ENCODE measurements at regions not wholly inside any gene's neighbourhood (a gene's known extent, or its start where the extent isn't known, plus 50 kb on each side); places are given as distances from the start of the nearest gene placed in this dataset.

GRCh38 chr4:183826461-183826860 is 78.6 kb upstream of the STOX2 start:
- Histone ChIP-seq H3K9me3 (ENCODE audit: control extremely low read depth in 1 of 5, control insufficient read depth in 4 of 5, insufficient read depth in 2 of 5, low read depth in 1 of 5, low read length in 4 of 5) (no peaks in the 10 kb centered on the region), H3K27ac (ENCODE audit: insufficient read depth in 1 of 2, low read depth in 1 of 2, low read length in 2 of 2, poor library complexity in 1 of 2, severe bottlenecking in 2 of 2) (no peak overlapping the region), H3K4me3 (ENCODE audit: control insufficient read depth in 1 of 7, extremely low read depth in 1 of 7, insufficient read depth in 4 of 7, low read depth in 2 of 7, low read length in 6 of 7) (no peak overlapping the region), H3K4me1 (ENCODE audit: control extremely low read depth in 1 of 4, control insufficient read depth in 4 of 4, insufficient read depth in 4 of 4, low read length in 3 of 4) (peaks cover 4 to 22% (median 9%) of the 10 kb centered on the region in 4 experiments), H3K36me3 (ENCODE audit: control insufficient read depth in 4 of 4, insufficient read depth in 4 of 4, low read length in 3 of 4) (no peaks in the 10 kb centered on the region), H3K27me3 (replicated peaks in 2 of 5; ENCODE audit: control insufficient read depth in 4 of 5, insufficient read depth in 5 of 5, low read length in 4 of 5) (no peaks in the 10 kb centered on the region)
- CTCF ChIA-PET: interaction anchor here (0.6 kb wide), 1 partner anchor 14 kb away, joined by 3 read pairs; no protein-coding TSS in a partner anchor
- no peak for DNase-seq
- POLR2A ChIA-PET: no interaction called here
- WGBS (ENCODE audit: insufficient coverage): 96% methylated on average over 8 of the region's 10 CpGs

- Histone ChIP-seq H3K36me3 (ENCODE audit: control insufficient read depth in 4 of 4, insufficient read depth in 4 of 4, low read length in 3 of 4) (no peaks in the 10 kb centered on the region), H3K4me3 (ENCODE audit: control insufficient read depth in 1 of 7, extremely low read depth in 1 of 7, insufficient read depth in 4 of 7, low read depth in 2 of 7, low read length in 6 of 7) (peak overlapping the region in 1 of 7 experiments; percentile 23), H3K9me3 (ENCODE audit: control extremely low read depth in 1 of 5, control insufficient read depth in 4 of 5, insufficient read depth in 2 of 5, low read depth in 1 of 5, low read length in 4 of 5) (no peaks in the 10 kb centered on the region), H3K27ac (ENCODE audit: insufficient read depth in 1 of 2, low read depth in 1 of 2, low read length in 2 of 2, poor library complexity in 1 of 2, severe bottlenecking in 2 of 2) (no peak overlapping the region), H3K4me1 (ENCODE audit: control extremely low read depth in 1 of 4, control insufficient read depth in 4 of 4, insufficient read depth in 4 of 4, low read length in 3 of 4) (peaks cover 4 to 35% (median 16%) of the 10 kb centered on the region in 4 experiments), H3K27me3 (replicated peaks in 2 of 5; ENCODE audit: control insufficient read depth in 4 of 5, insufficient read depth in 5 of 5, low read length in 4 of 5) (no peaks in the 10 kb centered on the region)
- ChIA-PET CTCF (no interaction called here), POLR2A (no interaction called here)
- 57% methylated on average over 1 of the region's 6 CpGs for WGBS (ENCODE audit: insufficient coverage)
- DNase-seq: peak in 2 of 3 donors; percentile 27 to 35
Observed at GRCh38 chr4:183828125-183828524, 77.0 kb upstream of the STOX2 start.

GRCh38 chr4:183828839-183829238 is 76.3 kb upstream of the STOX2 start:
- peaks cover 4 to 36% (median 16%) of the 10 kb centered on the region in 4 experiments for H3K4me1 ChIP-seq (ENCODE audit: control extremely low read depth in 1 of 4, control insufficient read depth in 4 of 4, insufficient read depth in 4 of 4, low read length in 3 of 4)
- CTCF ChIA-PET: no interaction called here
- DNase-seq: no peak
- no peaks in the 10 kb centered on the region for H3K36me3 ChIP-seq (ENCODE audit: control insufficient read depth in 4 of 4, insufficient read depth in 4 of 4, low read length in 3 of 4)
- no peak overlapping the region for H3K27ac ChIP-seq (ENCODE audit: insufficient read depth in 1 of 2, low read depth in 1 of 2, low read length in 2 of 2, poor library complexity in 1 of 2, severe bottlenecking in 2 of 2)
- WGBS (ENCODE audit: insufficient coverage): no CpG with 5 or more reads among the region's 3 CpGs
- no peaks in the 10 kb centered on the region for H3K27me3 ChIP-seq (replicated peaks in 2 of 5; ENCODE audit: control insufficient read depth in 4 of 5, insufficient read depth in 5 of 5, low read length in 4 of 5)
- POLR2A ChIA-PET: no interaction called here
- H3K9me3 ChIP-seq (ENCODE audit: control extremely low read depth in 1 of 5, control insufficient read depth in 4 of 5, insufficient read depth in 2 of 5, low read depth in 1 of 5, low read length in 4 of 5): no peaks in the 10 kb centered on the region
- no peak overlapping the region for H3K4me3 ChIP-seq (ENCODE audit: control insufficient read depth in 1 of 7, extremely low read depth in 1 of 7, insufficient read depth in 4 of 7, low read depth in 2 of 7, low read length in 6 of 7)

- POLR2A ChIA-PET: no interaction called here
- Histone ChIP-seq H3K27ac (ENCODE audit: insufficient read depth in 1 of 2, low read depth in 1 of 2, low read length in 2 of 2, poor library complexity in 1 of 2, severe bottlenecking in 2 of 2) (no peak overlapping the region), H3K36me3 (ENCODE audit: control insufficient read depth in 4 of 4, insufficient read depth in 4 of 4, low read length in 3 of 4) (no peaks in the 10 kb centered on the region), H3K4me3 (ENCODE audit: control insufficient read depth in 1 of 7, extremely low read depth in 1 of 7, insufficient read depth in 4 of 7, low read depth in 2 of 7, low read length in 6 of 7) (peak overlapping the region in 1 of 7 experiments; percentile 45), H3K4me1 (ENCODE audit: control extremely low read depth in 1 of 4, control insufficient read depth in 4 of 4, insufficient read depth in 4 of 4, low read length in 3 of 4) (peaks cover 4 to 36% (median 16%) of the 10 kb centered on the region in 4 experiments), H3K27me3 (replicated peaks in 2 of 5; ENCODE audit: control insufficient read depth in 4 of 5, insufficient read depth in 5 of 5, low read length in 4 of 5) (no peaks in the 10 kb centered on the region), H3K9me3 (ENCODE audit: control extremely low read depth in 1 of 5, control insufficient read depth in 4 of 5, insufficient read depth in 2 of 5, low read depth in 1 of 5, low read length in 4 of 5) (no peaks in the 10 kb centered on the region)
- WGBS (ENCODE audit: insufficient coverage): 42% methylated on average over 2 of the region's 2 CpGs
- CTCF ChIA-PET: interaction anchor here (0.6 to 1.6 kb wide), 4 partner anchors 10 to 365 kb away, joined by 3 to 5 read pairs (median 4); no protein-coding TSS in a partner anchor
- peak in 2 of 3 donors; percentile 52 to 63 for DNase-seq
Observed at GRCh38 chr4:183830438-183830985, 74.6 kb upstream of the STOX2 start.

GRCh38 chr4:183831026-183831446 is 74.1 kb upstream of the STOX2 start:
- DNase-seq: peak in 2 of 3 donors; percentile 38 to 56
- Histone ChIP-seq H3K4me3 (ENCODE audit: control insufficient read depth in 1 of 7, extremely low read depth in 1 of 7, insufficient read depth in 4 of 7, low read depth in 2 of 7, low read length in 6 of 7) (peak overlapping the region in 2 of 7 experiments; percentile 34 to 45), H3K4me1 (ENCODE audit: control extremely low read depth in 1 of 4, control insufficient read depth in 4 of 4, insufficient read depth in 4 of 4, low read length in 3 of 4) (peaks cover 4 to 36% (median 16%) of the 10 kb centered on the region in 4 experiments), H3K27ac (ENCODE audit: insufficient read depth in 1 of 2, low read depth in 1 of 2, low read length in 2 of 2, poor library complexity in 1 of 2, severe bottlenecking in 2 of 2) (no peak overlapping the region), H3K27me3 (replicated peaks in 2 of 5; ENCODE audit: control insufficient read depth in 4 of 5, insufficient read depth in 5 of 5, low read length in 4 of 5) (no peaks in the 10 kb centered on the region), H3K9me3 (ENCODE audit: control extremely low read depth in 1 of 5, control insufficient read depth in 4 of 5, insufficient read depth in 2 of 5, low read depth in 1 of 5, low read length in 4 of 5) (no peaks in the 10 kb centered on the region), H3K36me3 (ENCODE audit: control insufficient read depth in 4 of 4, insufficient read depth in 4 of 4, low read length in 3 of 4) (no peaks in the 10 kb centered on the region)
- ChIA-PET CTCF (interaction anchor here (0.7 to 1.6 kb wide), 3 partner anchors 11 to 363 kb away, joined by 4 to 5 read pairs (median 4); no protein-coding TSS in a partner anchor), POLR2A (no interaction called here)
- 11% methylated on average over 6 of the region's 9 CpGs for WGBS (ENCODE audit: insufficient coverage)

DNA sequence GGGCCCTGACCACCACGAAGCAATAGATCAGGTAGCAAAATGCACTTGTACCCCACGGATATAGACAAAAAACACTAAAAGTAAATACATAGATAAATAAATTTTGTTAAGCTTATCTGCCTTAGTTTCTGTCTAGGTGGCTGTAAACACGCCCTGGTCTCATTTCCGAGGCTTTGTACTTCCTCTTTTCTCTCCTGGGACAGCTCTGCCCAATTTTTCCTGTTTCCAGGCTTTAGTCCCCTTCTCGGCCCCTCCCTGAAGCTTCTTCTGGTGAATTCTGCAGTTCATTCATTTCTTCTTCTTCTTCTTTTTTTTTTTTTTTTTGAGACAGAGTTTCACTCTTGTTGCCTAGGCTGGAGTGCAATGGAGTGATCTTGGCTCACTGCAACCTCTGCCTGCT is 73.4 kb upstream of the STOX2 start:
- peaks cover 4 to 36% (median 16%) of the 10 kb centered on the region in 4 experiments for H3K4me1 ChIP-seq (ENCODE audit: control extremely low read depth in 1 of 4, control insufficient read depth in 4 of 4, insufficient read depth in 4 of 4, low read length in 3 of 4)
- H3K36me3 ChIP-seq (ENCODE audit: control insufficient read depth in 4 of 4, insufficient read depth in 4 of 4, low read length in 3 of 4): no peaks in the 10 kb centered on the region
- peak overlapping the region in 1 of 2 experiments; percentile 28 for H3K27ac ChIP-seq (ENCODE audit: insufficient read depth in 1 of 2, low read depth in 1 of 2, low read length in 2 of 2, poor library complexity in 1 of 2, severe bottlenecking in 2 of 2)
- H3K9me3 ChIP-seq (ENCODE audit: control extremely low read depth in 1 of 5, control insufficient read depth in 4 of 5, insufficient read depth in 2 of 5, low read depth in 1 of 5, low read length in 4 of 5): no peaks in the 10 kb centered on the region
- CTCF ChIA-PET: interaction anchor here (1.4 kb wide), 1 partner anchor 337 kb away, joined by 4 read pairs; no protein-coding TSS in a partner anchor
- no peaks in the 10 kb centered on the region for H3K27me3 ChIP-seq (replicated peaks in 2 of 5; ENCODE audit: control insufficient read depth in 4 of 5, insufficient read depth in 5 of 5, low read length in 4 of 5)
- POLR2A ChIA-PET: no interaction called here
- peak; percentile 36 to 70 (median 57) for DNase-seq
- peak overlapping the region in 2 of 7 experiments; percentile 34 to 45 for H3K4me3 ChIP-seq (ENCODE audit: control insufficient read depth in 1 of 7, extremely low read depth in 1 of 7, insufficient read depth in 4 of 7, low read depth in 2 of 7, low read length in 6 of 7)
- WGBS (ENCODE audit: insufficient coverage): 0% methylated on average over 2 of the region's 5 CpGs

GRCh38 chr4:183832776-183833450 is 72.2 kb upstream of the STOX2 start:
- H3K9me3 ChIP-seq (ENCODE audit: control extremely low read depth in 1 of 5, control insufficient read depth in 4 of 5, insufficient read depth in 2 of 5, low read depth in 1 of 5, low read length in 4 of 5): no peaks in the 10 kb centered on the region
- no peak overlapping the region for H3K27ac ChIP-seq (ENCODE audit: insufficient read depth in 1 of 2, low read depth in 1 of 2, low read length in 2 of 2, poor library complexity in 1 of 2, severe bottlenecking in 2 of 2)
- H3K4me3 ChIP-seq (ENCODE audit: control insufficient read depth in 1 of 7, extremely low read depth in 1 of 7, insufficient read depth in 4 of 7, low read depth in 2 of 7, low read length in 6 of 7): no peak overlapping the region
- WGBS (ENCODE audit: insufficient coverage): 65% methylated on average over 5 of the region's 9 CpGs
- DNase-seq: peak in 2 of 3 donors; percentile 24 to 38
- H3K27me3 ChIP-seq (replicated peaks in 2 of 5; ENCODE audit: control insufficient read depth in 4 of 5, insufficient read depth in 5 of 5, low read length in 4 of 5): no peaks in the 10 kb centered on the region
- ChIA-PET POLR2A (no interaction called here), CTCF (no interaction called here)
- no peaks in the 10 kb centered on the region for H3K36me3 ChIP-seq (ENCODE audit: control insufficient read depth in 4 of 4, insufficient read depth in 4 of 4, low read length in 3 of 4)
- H3K4me1 ChIP-seq (ENCODE audit: control extremely low read depth in 1 of 4, control insufficient read depth in 4 of 4, insufficient read depth in 4 of 4, low read length in 3 of 4): peaks cover 4 to 33% (median 16%) of the 10 kb centered on the region in 4 experiments

Data from common myeloid progenitor, CD34-positive (primary cell).